Panc1 (cell line): ENCODE measurements at regions not wholly inside any gene's neighbourhood (a gene's known extent, or its start where the extent isn't known, plus 50 kb on each side); places are given as distances from the start of the nearest gene placed in this dataset.

Source experiments
- CTCF ChIP-seq: fragments of 450-650 bp; IDR thresholded peaks from 2 replicates; pipeline ENCODE4 v1.5.1; 2017; ENCODE audit warnings: mild to moderate bottlenecking
- POLR2AphosphoS5 ChIP-seq: IDR thresholded peaks from 2 replicates; pipeline ENCODE4 v1.6.1; 2012; ENCODE audit warnings: mild to moderate bottlenecking, low read depth, low read length, moderate library complexity
- REST ChIP-seq, 2 experiments: IDR thresholded peaks; 2 replicates each; pipeline ENCODE4 v1.6.1; 2011 to 2012; ENCODE audit warnings: low read depth in 2 of 2, control low read depth in 1 of 2, low read length in 1 of 2, mild to moderate bottlenecking in 1 of 2, moderate library complexity in 1 of 2; ENCODE audit not compliant: insufficient read depth in 1 of 2
- SIN3A ChIP-seq: IDR thresholded peaks from 2 replicates; pipeline ENCODE4 v1.6.1; 2012; ENCODE audit warnings: low read depth, mild to moderate bottlenecking, low read length, moderate library complexity, borderline replicate concordance; ENCODE audit not compliant: insufficient read depth
- TCF7L2 ChIP-seq: IDR thresholded peaks from 2 replicates; pipeline ENCODE4 v1.6.1; 2011; ENCODE audit warnings: mild to moderate bottlenecking, low read depth, low read length, inconsistent platforms

GRCh38 chr7:85931919-85932318, 711.8 kb upstream of the GRM3 start:
- TF ChIP-seq POLR2AphosphoS5 = no peak
- no peak for TF ChIP-seq CTCF
- no peak for TF ChIP-seq REST (IDR thresholded peaks at IDR 0.05; ENCODE audit: insufficient read depth in 1 of 2, low read depth in 2 of 2, low read length in 1 of 2)
- no peak for TF ChIP-seq SIN3A
- no peak for TF ChIP-seq TCF7L2
